GM12892 (cell line): ENCODE measurements at regions not wholly inside any gene's neighbourhood (a gene's known extent, or its start where the extent isn't known, plus 50 kb on each side); places are given as distances from the start of the nearest gene placed in this dataset.
A peak's percentile ranks its signal among the peaks of the same experiment; 100 is the strongest.

Source experiments
- DNase-seq: peaks from one replicate; pipeline ENCODE4 v3.0.0; 2011; ENCODE audit not compliant: insufficient read length
- FAIRE-seq: peaks from 2 replicates; lab custom pipeline; 2011; peaks lifted over from hg19 to GRCh38; lab: Jason Lieb, UNC
- POLR2A ChIP-seq: IDR thresholded peaks from 2 replicates; pipeline ENCODE4 v1.6.1; 2011; ENCODE audit warnings: low read depth, low read length, control low read depth
- POLR2AphosphoS5 ChIP-seq: IDR thresholded peaks from 2 replicates; pipeline ENCODE4 v1.6.1; 2011; ENCODE audit warnings: low read depth, low read length, control low read depth
- TAF1 ChIP-seq: IDR thresholded peaks from 2 replicates; pipeline ENCODE4 v1.6.1; 2011; ENCODE audit warnings: low read depth, mild to moderate bottlenecking, control low read depth, low read length, borderline replicate concordance

DNA sequence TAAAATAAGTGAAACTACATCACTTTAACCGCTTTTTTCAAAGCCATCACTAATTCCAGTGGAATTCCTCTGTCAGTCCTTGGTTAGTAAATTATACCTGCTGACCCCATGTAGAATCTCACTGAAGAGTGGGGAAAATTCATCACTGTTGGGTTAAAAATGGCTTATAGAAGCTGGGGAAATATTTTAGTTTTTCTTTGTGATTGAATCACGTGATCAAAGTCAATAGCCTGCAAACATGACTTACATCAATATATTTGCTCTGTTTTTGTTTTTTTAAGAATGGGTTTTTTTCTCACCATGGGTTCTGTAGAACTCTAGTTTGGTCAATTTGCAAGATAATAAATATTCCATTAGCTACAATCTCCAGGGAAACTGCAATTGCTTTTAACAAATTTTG, 445.2 kb upstream of the FAM47C start:
- TF ChIP-seq POLR2A (no peak), POLR2AphosphoS5 (no peak), TAF1 (no peak)
- no peak for DNase-seq
- no peak for FAIRE-seq

DNA sequence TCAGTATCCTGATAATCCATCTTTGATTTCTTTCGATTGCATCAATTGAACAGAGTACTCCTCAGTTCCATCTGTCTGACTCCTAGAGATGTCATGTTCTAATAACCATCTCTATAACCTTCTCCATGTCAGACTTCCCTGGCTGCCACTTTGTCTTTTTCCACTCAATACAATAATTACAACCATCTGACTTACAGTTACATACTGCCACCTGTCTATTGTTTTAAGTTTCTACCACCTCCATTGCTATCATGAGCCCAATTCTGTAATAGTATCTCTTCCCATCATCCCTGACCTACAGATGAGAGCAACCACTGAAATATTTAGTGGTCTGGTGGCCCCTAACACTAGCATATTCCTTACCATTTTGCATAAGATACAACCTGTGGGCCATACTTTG, 439.2 kb upstream of the FAM47C start:
- FAIRE-seq: peak; percentile 5
- TF ChIP-seq TAF1: no peak
- no peak for TF ChIP-seq POLR2AphosphoS5
- DNase-seq: no peak

GRCh38 chrX:36573720-36574119, 434.4 kb upstream of the FAM47C start:
- no peak for DNase-seq
- no peak for FAIRE-seq
- TF ChIP-seq POLR2A (no peak), TAF1 (no peak), POLR2AphosphoS5 (no peak)

DNA sequence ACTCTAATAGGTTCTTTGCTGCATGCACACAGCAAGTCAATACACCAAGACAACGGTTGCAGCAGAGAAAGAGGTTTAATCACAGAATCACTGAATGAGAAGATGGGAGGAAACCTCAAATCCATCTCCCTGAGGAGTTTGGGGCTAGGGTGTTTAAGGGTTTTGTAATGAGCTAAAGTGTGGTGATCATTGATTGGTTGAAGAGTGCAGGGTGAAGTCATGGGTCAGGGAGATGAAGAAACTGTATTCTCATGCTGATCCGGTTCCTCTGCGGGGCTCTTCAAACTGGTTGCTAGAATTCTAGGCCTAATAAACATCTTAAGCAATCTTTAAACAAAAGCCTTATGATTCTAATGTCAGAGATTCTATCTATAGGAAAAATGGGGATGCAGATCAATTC, 432.5 kb upstream of the FAM47C start:
- FAIRE-seq: no peak

DNA sequence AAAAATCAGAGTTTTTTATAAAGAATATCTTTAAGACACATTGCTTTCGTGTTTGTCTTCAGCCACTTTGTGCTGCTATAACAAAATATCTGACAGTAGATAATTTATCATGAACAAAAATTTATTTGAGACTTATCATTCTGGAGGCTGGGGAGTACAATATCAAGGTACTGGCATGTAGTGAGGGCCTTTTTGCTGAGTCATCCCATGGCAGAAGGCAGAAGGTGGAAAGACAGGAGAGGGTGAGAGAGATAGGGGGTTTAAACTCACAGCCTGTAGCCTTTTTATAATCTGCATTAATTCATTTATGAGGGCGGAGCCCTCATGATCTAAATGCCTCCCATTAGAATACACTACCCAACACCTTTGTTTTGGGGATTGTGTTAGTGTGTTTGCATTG, 431.2 kb upstream of the FAM47C start:
- TF ChIP-seq POLR2AphosphoS5: no peak
- no peak for TF ChIP-seq TAF1
- no peak for TF ChIP-seq POLR2A
- no peak for DNase-seq
- no peak for FAIRE-seq

More for the DNA sequence above, 432.5 kb upstream of the FAM47C start:
- TF ChIP-seq TAF1 (no peak), POLR2A (no peak), POLR2AphosphoS5 (no peak)
- DNase-seq: no peak

- no peak for DNase-seq
- TF ChIP-seq TAF1 (no peak), POLR2A (no peak), POLR2AphosphoS5 (no peak)
- FAIRE-seq: no peak
Observed at GRCh38 chrX:36581030-36581429, 427.1 kb upstream of the FAM47C start.

- no peak for FAIRE-seq
- TF ChIP-seq TAF1: no peak
- TF ChIP-seq POLR2A: no peak
- no peak for TF ChIP-seq POLR2AphosphoS5
- no peak for DNase-seq
Observed at GRCh38 chrX:36583674-36584073, 424.5 kb upstream of the FAM47C start.

DNA sequence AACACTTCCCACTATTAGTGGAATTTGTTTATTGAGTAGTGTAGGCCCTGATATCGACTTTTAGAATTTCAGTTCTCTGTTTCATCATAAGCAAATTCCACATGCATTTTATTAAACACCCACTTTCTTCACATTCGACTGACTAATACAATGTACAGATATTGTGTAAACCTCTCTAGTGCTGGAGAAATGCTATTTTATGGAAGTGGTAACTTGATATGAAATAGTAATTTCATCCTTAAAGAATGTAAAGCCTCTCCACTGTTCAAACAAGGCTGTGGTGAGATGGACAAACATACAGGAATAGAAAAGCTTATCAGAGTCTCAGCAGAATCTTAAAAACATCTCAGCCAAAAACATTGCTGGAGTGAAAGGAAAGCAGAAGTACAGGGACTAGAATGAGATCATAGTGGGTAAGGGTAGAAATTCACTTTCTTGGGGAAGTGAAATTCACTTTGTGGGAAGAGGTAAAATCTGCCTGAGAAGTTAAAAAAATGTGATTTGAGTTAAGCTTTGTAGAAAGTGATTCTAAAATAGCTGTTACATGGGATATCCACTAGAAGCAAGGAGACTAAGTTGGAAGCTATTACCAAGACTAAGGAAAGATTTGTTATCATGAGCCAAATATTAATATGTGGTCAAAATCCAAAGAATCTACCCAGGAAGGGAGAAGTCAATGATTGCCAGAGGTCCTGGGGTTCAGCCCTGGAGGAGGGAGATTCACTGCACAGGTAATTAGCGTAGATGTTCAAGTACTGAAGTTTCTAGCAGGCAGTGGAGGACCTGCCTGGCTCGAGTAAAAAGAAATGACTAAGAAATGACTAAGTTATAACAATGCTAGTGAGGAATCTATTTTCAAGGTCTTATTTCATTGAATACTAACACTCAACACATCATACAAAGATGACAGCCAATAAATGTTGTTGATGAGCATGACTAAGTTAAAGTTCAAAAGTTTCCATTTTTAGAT, 398.3 kb upstream of the FAM47C start:
- DNase-seq (no peak), FAIRE-seq (no peak)
- no peak for TF ChIP-seq POLR2AphosphoS5

DNA sequence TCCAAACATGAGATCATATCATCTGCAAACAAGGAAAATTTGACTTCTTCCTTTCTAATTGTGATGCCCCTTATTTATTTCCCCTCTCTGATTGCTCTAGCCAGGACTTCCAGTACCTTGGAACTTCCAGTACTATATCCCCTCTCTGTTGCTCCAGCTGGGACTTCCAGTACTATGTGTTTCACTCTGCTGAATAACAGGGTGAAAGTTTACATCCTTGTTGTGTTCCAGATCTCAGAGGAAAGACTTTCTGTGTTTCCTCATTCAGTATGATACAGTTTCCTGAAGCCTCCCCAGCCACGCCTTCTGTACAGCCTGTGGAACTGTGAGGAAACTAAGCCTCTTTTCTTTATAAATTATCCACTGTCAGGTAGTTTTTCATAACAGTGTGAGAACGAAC, 381.3 kb upstream of the FAM47C start:
- no peak for DNase-seq
- FAIRE-seq: no peak
- no peak for TF ChIP-seq TAF1
- TF ChIP-seq POLR2AphosphoS5: no peak
- no peak for TF ChIP-seq POLR2A

GRCh38 chrX:36640232-36640631, 367.9 kb upstream of the FAM47C start:
- no peak for FAIRE-seq
- TF ChIP-seq TAF1: no peak
- TF ChIP-seq POLR2A: no peak
- no peak for TF ChIP-seq POLR2AphosphoS5
- no peak for DNase-seq

- no peak for TF ChIP-seq POLR2AphosphoS5
- FAIRE-seq: no peak
Observed at GRCh38 chrX:36642052-36642451, 366.1 kb upstream of the FAM47C start.

GRCh38 chrX:36650622-36651021, 357.5 kb upstream of the FAM47C start:
- DNase-seq (no peak), FAIRE-seq (no peak)
- TF ChIP-seq TAF1 (no peak), POLR2AphosphoS5 (no peak), POLR2A (no peak)

More at GRCh38 chrX:36642052-36642451, 366.1 kb upstream of the FAM47C start:
- no peak for DNase-seq

GRCh38 chrX:36683507-36683906, 324.7 kb upstream of the FAM47C start:
- FAIRE-seq (no peak), DNase-seq (no peak)
- TF ChIP-seq TAF1 (no peak), POLR2AphosphoS5 (no peak), POLR2A (no peak)
